Stimulated activated CD4-positive, alpha-beta T cell treated with anti-CD3 and anti-CD28 coated beads, Interleukin-12 subunit alpha, Interleukin-12 subunit beta, amount 100 ng/mL, for 48 hours (primary cell): ENCODE measurements at regions not wholly inside any gene's neighbourhood (a gene's known extent, or its start where the extent isn't known, plus 50 kb on each side); places are given as distances from the start of the nearest gene placed in this dataset.
"Not testable (repeated sequence)": the region's sequence is repeated elsewhere in the genome, so short reads cannot be mapped to it uniquely, and the experiment has no call there.

ENCODE experiments used
- DNase-seq, 3 donors: peaks; one replicate each; pipeline ENCODE4 v3.0.0-alpha.2; 2020; ENCODE audit warnings: low read depth in 2 of 3, low spot score in 1 of 3

DNA sequence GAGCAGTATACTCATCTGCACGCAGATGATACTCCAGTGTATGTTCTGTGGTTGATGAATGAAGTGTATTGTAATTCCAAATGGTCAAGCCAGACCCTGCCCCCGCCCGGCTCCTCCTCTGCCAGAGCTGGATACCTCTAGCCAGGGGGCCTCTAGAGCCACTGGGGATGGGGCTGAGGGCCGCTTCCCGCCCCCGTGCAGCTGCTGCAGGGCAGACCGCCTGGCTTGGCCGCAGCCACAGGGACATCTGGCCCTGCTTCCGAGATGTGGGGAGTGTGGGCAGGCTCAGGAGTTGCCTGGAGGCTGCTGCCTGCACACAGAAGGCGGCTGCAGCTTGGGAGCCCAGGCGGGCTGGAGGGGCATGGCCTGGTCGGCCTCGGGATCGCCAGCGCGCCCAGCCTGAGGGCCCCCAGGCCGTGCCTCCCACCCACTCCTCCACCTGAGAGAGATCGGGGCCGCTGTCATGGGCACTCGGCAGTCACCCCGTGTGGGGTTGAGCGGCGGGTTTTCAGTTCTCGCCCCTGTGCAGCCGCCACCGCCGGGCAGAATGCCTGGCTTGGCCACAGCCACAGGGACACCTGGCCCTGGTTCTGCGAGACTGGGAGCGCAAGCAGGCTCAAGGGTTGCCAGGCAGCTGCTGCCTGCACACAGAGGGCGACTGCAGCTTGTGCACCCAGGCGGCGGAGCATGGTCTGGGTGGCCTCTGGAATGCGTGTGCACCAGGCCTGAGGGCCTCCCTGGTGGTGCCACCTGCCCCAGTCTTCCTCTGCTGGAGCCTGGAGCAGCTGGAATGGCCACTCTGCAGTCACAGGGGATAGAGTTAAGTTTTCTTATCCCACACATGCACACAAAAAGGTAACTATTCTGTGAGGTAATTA, 1643.7 kb downstream of the SPATA31A7 start:
- DNase-seq = not testable (repeated sequence)

DNA sequence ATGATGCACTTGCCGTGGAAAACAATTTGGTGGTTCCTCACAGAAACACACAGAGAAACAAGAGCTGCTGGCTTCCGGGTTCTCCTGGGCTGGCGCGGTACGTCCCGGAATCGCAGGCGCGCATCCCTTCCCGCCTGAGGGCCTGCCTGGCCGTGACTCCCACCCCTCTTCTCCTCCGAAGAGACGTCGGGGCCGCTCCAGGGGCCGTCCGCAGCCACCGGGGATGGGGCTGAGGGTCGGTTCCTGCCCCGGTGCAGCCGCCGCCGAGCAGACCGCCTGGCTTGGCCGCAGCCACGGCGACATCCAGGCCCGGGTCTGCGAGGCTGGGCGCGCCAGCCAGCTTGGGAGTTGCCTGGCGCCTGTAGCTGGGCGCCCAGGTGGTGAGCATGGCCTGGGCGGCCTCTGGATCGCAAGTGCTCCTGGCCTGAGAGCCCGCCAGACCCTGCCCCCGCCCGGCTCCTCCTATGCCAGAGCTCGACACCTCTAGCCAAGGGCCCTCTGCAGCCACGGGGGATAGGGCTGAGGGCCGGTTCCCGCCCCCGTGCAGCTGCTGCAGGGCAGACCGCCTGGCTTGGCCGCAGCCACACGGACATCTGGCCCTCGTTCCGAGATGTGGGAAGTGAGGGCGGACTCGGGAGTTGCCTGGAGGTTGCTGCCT, 1647.5 kb downstream of the SPATA31A7 start:
- peak in 2 of 3 donors; percentile 16 to 24 for DNase-seq

DNA sequence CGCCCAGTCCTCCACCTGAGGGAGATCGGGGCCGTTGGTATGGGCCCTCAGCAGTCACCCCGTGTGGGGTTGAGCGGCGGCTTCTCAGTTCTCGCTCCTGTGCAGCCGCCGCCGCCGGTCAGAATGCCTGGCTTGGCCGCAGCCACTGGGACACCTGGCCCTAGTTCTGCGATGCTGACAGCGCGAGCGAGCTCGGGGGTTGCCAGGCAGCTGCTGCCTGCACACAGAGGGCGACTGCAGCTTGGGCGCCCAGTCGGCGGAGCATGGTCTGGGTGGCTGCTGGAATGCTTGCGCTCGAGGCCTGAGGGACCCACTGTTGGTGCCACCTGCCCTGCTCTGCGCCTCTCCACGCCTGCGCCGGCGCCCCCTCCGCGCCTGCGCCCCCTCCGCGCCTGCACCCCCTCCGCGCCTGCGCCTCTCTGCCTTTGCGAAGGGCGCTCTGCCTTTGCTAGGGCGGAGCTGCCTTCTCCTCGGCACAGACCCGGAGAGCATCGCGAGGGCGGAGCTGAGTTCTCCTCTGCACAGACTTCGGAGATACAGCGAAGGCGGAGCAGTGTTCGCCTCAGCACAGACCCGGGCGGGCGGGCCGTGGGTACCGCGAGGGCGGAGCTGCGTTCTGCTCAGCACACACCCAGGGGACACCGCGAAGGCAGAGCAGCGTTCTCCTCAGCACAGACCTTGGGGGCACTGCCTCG, 1648.3 kb downstream of the SPATA31A7 start:
- DNase-seq = peak; percentile 89 to 92 (median 89)

DNA sequence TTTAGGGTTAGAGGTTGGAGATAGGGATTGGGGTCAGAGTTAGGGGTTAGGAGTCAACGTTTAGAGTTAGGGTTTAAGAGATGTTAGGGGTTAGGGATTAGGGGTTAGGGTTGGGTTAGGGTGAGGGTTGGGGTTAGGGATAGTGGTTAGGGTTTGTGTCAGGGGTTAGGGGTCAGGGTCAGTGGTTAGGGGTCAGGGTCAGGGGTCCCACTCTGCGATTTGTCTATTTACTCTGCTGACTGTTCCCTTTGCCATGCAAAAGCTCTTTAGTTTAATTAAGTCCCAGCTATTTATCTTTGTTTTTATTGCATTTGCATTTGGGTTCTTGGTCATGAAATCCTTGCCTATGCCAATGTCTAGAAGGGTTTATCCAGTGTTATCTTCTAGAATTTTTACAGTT, 1649.3 kb downstream of the SPATA31A7 start:
- not testable (repeated sequence) for DNase-seq

DNA sequence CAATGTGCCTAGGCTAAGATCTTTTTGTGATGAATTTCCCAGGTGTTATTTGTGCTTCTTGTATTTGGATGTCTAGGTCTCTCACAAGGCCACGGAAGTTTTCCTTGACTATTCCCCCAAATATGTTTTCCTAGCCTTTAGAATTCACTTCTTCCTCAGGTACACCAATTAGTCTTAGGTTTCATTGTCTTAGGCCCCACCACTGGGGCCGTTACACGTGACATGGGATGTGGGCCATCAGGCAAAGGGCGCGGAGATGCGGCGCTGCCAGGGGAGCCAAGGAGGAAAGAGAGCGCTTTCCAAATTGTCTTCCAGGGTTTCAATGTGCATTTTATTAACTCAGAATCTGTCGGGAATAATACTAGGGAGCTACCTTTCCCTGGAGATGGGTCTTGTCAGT, 1653.3 kb downstream of the SPATA31A7 start:
- DNase-seq = not testable (repeated sequence)

DNA sequence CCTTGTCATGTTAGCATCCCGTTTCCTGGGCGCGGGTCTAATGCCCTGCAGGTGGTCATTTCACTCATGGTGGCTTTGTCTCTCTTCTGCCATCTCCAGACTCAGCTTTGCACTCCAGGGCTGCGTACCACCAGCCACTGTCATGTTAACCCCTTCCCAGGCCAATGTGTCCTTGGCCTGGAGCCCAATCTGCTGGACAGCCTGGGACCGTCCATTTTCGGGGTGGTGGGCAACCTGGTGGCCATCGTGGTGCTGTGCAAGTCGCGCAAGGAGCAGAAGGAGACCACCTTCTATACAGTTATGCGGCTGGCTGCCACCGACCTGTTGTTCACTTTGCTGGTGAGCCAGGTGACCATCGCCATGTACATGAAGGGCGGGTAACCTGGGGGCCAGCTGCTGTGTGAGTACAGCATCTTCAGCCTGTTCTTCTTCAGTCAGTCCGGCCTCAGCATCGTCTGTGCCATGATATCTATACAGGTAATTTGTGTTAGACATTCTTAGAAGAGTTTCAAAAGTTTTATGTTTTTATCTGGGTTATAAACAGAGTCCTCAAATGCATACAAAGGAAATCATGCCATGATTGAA, 1654.0 kb downstream of the SPATA31A7 start:
- DNase-seq = not testable (repeated sequence)

DNA sequence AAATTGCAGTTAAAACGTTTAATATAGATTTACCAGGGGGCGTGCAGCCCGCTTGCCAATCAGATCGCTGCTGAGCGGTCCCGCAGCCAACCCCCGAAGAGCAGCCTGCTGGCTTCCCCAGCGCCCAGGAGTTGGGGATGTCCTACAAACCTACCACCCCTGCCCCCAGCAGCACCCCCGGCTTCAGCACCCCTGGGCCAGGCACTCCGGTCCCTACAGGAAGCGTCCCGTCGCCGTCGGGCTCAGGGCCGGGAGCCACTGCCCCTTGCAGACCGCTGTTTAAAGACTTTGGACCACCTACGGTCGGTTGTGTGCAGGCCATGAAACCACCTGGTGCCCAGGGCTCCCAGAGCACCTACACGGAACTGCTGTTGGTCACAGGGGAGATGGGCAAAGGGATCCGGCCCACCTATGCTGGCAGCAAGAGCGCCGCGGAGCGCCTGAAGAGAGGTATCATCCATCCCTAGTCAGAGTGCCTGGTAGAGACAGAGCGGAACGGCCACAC, 1654.9 kb downstream of the SPATA31A7 start:
- not testable (repeated sequence) for DNase-seq

DNA sequence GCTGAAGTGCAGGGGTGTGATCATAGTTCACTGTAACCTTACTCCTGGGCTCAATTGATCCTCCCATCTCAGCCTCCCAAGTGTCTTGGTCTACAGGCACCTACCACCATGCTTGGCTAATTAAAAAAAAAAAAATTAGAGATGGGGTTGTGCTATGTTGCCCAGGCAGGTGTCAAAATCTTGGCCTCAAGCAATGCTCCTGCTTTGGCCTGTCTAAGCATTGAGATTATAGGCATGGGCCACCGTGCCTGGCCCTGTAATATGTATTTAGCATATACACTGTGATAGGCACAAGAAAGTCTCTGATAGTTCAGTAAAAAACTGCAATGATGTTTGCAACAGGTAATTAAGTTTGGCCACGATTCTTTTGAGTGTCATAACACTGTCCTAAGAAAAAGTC, 1658.4 kb downstream of the SPATA31A7 start:
- DNase-seq = not testable (repeated sequence)

DNA sequence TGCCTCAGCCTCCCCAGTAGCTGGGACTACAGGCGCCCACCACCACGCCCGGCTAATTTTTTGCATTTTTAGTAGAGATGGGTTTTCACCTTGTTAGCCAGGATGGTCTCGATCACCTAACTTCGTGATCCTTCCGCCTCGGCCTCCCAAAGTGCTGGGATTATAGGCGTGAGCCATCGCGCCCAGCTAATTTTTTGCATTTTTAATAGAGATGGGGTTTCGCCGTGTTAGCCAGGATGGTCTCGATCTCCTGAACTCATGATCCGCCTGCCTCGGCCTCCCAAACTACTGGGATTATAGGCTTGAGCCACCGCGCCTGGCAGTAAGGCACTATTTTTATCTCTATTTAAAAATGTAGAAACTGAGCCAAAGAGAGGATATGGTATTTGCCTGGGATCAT, 1660.2 kb downstream of the SPATA31A7 start:
- DNase-seq = not testable (repeated sequence)

DNA sequence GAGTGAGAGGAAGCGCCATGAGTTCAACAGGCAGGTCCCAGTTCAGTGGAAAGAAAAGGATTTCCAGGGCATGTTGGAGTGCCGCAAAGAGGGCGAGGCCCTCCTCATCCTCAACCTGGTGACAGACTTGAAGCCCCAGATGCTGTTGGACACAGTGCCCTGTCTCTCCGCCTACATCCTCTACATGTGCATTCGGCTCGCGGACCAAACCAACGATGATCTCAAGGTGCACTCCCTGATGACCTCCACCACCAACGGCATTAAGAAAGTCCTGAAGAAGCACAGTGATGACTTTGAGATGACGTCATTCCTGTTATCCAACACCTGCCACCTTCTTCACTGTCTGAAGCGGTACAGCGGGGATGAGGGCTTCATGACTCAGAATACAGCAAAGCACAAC, 1667.4 kb downstream of the SPATA31A7 start:
- DNase-seq = not testable (repeated sequence)

DNA sequence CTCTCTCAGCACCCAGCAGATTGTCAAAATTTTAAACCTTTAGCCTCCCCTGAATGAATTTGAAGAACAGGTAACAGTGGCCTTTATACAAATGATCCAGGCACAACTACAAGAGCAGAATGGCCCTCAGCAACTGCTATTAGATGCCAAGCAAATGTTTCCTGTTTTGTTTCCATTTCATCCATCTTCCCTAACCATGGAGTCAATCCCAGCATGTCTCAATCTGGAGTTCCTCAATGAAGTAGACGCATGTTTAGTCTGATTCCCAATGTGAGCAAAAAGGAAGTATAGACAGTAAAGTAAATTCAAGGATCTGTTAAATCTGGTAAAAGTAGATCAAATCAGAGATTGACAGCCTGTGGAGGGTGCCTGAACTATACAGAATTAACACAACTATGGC, 1668.4 kb downstream of the SPATA31A7 start:
- not testable (repeated sequence) for DNase-seq

DNA sequence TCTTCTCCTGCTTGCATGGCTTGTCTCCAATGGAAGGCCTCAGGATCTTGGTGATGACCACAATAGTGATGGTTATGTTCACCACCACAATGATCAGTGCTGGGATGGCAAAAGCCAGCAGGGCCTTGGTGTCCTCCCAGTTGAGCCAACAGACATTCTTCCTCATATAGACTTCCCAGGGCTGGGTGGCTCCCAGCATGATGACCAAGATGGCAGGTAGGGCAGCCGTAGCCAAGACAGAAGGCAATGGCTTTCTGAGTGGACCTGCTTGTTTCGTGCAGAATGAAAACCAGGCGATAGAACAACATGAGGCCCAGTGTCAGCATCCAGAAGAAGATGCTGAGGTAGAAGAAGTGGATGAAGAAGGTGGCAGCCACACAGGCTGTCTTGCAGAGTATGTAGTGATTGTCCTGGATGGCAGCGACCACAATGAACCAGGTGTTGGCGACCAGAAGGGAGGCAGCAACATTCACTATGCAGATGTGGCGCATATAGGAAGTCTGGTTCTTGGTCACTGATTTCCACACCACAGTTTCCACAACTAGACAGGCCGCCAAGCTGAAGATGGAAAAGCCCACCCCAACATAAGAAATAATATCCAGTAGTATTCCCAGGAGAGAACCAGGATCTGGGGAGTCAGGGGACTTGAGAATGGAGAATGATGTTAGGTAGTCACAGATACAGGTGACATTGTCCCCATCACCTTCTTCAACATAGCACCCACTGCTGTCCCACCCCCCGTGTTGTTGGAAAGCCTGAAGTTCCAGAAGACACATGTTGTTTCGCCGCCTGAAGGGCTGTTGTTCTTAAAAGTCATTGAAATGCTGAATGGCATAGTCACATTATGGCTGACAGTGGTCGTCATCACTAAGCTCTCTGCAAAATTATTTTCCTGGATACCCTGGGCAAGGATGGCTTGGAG, 1671.4 kb downstream of the SPATA31A7 start:
- not testable (repeated sequence) for DNase-seq

DNA sequence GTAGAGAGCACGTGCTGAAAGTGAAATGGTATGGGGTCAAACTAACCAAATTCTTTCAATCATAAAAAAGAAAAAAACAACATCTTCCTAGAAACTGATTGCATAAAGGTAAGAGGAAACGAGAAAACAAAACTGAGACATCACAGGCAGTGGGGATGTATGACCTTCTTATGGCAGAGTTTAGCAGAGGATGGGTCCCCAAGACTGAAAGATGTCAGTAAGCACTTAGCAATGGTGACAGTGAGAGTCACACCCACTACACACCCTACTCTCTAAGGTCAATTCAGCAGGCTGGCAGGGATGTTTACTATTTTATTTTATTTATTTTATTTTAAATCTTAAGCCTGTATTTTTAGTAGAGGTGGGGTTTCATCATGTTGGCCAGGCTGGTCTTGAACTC, 1672.3 kb downstream of the SPATA31A7 start:
- DNase-seq = not testable (repeated sequence)

DNA sequence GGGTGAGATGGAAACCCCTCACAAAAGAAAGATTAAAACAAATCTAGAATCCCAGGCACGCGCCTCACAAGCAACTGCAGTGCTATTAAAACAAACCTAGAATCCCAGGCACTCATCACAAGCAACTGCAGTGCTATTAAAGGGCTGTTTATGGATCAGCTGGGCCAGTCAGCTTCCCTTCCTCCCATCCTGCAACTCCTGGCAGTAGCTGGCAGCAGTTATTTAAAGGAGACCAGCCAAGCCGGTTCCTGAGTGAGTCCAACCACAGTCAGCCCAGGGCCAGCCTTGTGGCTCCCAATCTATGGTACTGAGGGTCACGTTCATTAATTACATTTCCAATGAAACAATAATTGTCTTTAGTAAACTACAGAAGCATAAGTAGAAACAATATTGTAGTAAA, 1673.5 kb downstream of the SPATA31A7 start:
- not testable (repeated sequence) for DNase-seq

DNA sequence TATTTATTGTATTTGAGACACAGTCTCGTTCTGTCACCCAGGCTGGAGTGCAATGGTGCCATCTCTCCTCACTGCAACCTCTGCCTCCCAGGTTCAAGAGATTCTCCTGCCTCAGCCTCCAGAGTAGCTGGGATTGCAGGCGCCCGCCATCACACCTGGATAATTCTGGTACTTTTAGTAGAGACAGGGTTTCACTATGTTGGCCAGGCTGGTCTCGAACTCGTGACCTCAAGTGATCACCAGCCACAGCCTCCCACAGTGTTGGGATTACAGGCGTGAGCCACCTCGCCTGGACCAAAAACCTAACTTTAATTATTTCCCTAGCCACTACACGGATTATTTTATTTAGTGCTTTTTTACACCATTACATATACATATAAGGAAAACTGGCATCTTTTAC, 1674.0 kb downstream of the SPATA31A7 start:
- DNase-seq = not testable (repeated sequence)

DNA sequence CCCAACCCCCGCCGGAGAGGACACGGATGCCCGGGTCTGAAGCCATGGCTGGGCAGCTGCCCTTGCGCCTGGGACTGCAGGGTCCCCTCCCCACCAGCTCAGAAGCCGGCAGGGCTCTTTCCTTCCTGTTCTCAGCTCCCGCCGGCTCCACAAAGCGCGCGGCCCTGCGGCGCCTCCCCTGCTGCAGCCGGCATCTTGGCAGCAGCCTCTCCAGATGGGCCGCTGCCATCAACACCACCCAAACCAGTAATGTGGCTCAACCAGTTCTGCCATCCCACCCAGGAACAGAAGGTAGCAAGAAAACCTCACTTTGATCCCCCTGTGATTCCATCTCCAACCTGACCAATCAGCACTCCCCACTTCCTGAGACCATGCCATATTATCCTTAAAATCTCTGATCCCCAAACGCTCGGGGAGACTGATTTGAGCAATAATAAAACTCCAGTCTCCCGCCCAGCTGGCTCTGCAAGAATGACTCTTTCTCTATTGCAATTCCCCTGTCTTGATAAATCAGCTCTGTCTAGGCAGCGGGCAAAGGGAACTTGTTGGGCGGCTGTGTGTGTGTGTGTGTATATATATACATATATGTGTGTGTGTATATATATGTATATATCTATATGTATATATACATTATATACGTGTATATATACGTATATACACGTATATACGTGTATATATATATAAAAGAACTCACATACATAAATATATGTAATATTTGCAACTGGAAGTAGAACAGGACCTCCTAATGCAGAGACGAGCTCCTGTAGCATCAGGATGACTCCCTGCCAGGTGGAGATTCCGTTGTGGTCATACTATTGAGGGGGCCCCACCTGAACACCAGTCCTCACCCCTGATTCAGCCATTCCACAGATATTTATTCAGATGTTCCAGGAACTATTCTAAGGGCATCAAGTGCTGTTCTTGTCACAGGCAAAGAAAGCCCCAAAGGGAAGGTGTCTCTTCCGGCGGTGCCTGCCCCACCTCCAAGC, 1674.9 kb downstream of the SPATA31A7 start:
- not testable (repeated sequence) for DNase-seq

DNA sequence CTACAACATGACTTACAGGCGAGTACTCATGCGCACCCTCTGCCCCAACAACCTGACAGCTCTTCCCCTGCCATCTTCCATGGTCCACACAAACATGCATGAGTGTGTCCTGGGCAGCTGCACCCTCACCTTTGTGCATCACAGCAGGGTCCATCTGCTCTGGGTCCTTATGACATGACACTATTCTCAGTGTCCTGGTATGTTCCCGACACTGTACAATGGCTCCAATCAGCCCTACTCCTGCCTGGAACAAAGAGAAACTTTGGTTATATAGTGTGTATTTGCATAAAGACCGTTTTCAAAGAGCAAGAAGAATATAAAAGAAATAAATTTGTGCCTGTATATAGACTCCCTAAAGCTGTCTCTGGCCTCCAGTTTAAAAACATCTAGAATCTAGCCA, 1679.2 kb downstream of the SPATA31A7 start:
- DNase-seq = not testable (repeated sequence)

DNA sequence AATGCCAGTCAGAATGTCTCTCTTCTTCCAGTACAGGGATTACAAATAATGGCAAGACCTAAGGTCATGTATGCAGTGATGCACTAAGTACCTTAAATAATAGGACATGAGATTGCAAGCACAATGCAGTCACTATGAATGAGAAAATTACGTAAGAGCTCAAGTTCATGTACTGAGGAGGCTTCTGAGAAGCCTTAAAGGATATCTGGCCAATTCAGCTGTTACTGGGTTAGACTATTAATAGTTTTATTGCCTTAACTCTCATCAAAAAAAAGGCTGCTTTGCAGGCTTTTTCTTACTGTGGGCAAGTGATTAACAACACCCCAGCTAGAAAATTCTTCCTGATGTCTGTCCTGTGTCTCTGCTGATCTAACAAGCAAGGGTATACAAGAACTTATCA, 1681.9 kb downstream of the SPATA31A7 start:
- not testable (repeated sequence) for DNase-seq

DNA sequence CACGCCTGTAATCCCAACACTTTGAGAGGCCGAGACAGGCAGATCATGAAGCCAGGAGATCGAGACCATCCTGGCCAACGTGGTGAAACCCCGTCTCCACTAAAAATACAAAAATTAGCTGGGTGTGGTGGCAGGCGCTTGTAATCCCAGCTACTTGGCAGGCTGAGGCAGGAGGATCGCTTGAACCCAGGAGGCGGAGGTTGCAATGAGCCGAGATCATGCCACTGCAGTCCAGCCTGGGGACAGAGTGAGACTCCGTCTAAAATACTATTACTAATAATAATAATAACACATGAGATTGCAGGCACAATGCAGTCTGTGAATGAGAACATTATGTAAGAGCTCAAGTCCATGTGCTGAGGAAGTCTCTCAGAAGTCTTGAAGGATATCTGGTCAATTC, 1684.4 kb downstream of the SPATA31A7 start:
- DNase-seq = not testable (repeated sequence)
